Mammary epithelial cell (primary cell): ENCODE measurements at regions not wholly inside any gene's neighbourhood (a gene's known extent, or its start where the extent isn't known, plus 50 kb on each side); places are given as distances from the start of the nearest gene placed in this dataset.

Experiments used
- EZH2 ChIP-seq: IDR thresholded peaks from 2 replicates; pipeline ENCODE4 v1.6.1; 2012; ENCODE audit warnings: low read length, inconsistent platforms, borderline replicate concordance
- TF ChIP-seq, protein P1 (sequence below), 2 donors: IDR thresholded peaks in 1 of 2; conservative IDR thresholded peaks in 1 of 2; 2 replicates each; pipeline ENCODE4 v1.5.1; 2011 to 2012; ENCODE audit warnings: inconsistent platforms in 2 of 2, low read length in 2 of 2, mild to moderate bottlenecking in 2 of 2, control low read depth in 1 of 2, low read depth in 1 of 2; ENCODE audit not compliant: insufficient read depth in 1 of 2; ENCODE audit errors: extremely low read depth in 1 of 2

DNA sequence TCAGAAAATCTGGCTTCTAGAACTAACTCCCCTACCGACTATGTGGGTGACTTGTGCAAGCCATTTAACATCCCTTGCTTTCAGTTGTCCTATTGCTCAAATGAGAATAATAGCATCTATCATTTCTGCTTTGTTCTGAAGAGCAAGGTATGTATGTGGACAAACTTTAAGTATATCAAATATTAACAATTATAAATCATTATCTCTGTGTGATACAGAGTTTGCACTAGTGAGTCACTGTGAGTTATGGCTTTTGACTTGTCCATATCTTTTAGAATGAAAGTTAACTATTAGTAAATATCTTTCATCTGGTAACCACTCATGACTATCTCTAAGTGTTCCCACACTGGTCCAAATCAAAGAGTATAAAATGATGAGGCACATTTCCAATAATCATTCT lies 812.9 kb upstream of the ADGRL2 start:
- TF ChIP-seq, protein P1, sequence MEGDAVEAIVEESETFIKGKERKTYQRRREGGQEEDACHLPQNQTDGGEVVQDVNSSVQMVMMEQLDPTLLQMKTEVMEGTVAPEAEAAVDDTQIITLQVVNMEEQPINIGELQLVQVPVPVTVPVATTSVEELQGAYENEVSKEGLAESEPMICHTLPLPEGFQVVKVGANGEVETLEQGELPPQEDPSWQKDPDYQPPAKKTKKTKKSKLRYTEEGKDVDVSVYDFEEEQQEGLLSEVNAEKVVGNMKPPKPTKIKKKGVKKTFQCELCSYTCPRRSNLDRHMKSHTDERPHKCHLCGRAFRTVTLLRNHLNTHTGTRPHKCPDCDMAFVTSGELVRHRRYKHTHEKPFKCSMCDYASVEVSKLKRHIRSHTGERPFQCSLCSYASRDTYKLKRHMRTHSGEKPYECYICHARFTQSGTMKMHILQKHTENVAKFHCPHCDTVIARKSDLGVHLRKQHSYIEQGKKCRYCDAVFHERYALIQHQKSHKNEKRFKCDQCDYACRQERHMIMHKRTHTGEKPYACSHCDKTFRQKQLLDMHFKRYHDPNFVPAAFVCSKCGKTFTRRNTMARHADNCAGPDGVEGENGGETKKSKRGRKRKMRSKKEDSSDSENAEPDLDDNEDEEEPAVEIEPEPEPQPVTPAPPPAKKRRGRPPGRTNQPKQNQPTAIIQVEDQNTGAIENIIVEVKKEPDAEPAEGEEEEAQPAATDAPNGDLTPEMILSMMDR (conservative IDR thresholded peaks at IDR 0.05 in 1 of 2, IDR thresholded peaks at IDR 0.05 in 1 of 2; ENCODE audit: extremely low read depth in 1 of 2, insufficient read depth in 1 of 2, low read depth in 1 of 2, low read length in 2 of 2), result no peak
- no peak for TF ChIP-seq EZH2
